ENCODE measurements at regions not wholly inside any gene's neighbourhood (a gene's known extent, or its start where the extent isn't known, plus 50 kb on each side); places are given as distances from the start of the nearest gene placed in this dataset.

DNA sequence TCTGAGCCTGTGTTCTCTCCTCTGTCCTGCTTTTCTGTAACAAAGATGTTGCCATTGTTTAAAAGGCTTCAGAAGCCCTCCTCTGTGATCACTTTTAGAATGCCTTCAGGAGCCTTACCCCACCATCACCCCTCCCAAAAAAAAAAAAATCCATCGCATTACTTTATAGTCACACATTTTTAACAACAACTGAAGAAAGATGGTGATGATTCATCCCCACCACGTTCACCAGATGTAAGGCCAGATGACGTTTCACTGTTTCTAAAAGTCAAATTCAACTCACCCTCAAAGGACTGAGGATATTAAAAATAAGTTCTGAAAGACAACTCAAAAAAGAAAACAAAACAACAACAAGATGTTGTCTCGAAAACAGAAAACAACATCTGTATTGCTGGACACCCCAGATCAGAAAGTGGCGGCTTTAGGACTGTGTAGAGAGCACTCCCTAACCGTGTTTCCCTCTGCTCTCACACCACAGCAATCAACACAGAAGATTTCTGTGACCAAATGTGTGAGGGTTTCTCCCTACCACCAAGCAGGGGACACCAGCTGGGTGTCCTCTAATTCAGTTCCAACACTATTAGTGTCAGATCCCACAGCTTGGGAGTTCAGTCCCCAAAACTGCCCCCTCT is 61.9 kb upstream of the CREB1 start:
- no peaks in the 10 kb centered on the region for H3K36me3 ChIP-seq (ENCODE audit: control insufficient read depth, insufficient read depth, low read length)
- no peak for TF ChIP-seq TCF7L2 (IDR thresholded peaks at IDR 0.05; ENCODE audit: low read depth, low read length)
- TF ChIP-seq SIN3A (IDR thresholded peaks at IDR 0.05; ENCODE audit: borderline replicate concordance, insufficient read depth, low read depth, low read length), result no peak
- no peak for TF ChIP-seq POLR2AphosphoS5 (IDR thresholded peaks at IDR 0.05; ENCODE audit: low read depth, low read length)
- TF ChIP-seq, protein P1, sequence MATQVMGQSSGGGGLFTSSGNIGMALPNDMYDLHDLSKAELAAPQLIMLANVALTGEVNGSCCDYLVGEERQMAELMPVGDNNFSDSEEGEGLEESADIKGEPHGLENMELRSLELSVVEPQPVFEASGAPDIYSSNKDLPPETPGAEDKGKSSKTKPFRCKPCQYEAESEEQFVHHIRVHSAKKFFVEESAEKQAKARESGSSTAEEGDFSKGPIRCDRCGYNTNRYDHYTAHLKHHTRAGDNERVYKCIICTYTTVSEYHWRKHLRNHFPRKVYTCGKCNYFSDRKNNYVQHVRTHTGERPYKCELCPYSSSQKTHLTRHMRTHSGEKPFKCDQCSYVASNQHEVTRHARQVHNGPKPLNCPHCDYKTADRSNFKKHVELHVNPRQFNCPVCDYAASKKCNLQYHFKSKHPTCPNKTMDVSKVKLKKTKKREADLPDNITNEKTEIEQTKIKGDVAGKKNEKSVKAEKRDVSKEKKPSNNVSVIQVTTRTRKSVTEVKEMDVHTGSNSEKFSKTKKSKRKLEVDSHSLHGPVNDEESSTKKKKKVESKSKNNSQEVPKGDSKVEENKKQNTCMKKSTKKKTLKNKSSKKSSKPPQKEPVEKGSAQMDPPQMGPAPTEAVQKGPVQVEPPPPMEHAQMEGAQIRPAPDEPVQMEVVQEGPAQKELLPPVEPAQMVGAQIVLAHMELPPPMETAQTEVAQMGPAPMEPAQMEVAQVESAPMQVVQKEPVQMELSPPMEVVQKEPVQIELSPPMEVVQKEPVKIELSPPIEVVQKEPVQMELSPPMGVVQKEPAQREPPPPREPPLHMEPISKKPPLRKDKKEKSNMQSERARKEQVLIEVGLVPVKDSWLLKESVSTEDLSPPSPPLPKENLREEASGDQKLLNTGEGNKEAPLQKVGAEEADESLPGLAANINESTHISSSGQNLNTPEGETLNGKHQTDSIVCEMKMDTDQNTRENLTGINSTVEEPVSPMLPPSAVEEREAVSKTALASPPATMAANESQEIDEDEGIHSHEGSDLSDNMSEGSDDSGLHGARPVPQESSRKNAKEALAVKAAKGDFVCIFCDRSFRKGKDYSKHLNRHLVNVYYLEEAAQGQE (IDR thresholded peaks at IDR 0.05; ENCODE audit: insufficient read depth in 1 of 2, low read depth in 2 of 2, low read length in 1 of 2), result no peak
- TF ChIP-seq, protein P2, sequence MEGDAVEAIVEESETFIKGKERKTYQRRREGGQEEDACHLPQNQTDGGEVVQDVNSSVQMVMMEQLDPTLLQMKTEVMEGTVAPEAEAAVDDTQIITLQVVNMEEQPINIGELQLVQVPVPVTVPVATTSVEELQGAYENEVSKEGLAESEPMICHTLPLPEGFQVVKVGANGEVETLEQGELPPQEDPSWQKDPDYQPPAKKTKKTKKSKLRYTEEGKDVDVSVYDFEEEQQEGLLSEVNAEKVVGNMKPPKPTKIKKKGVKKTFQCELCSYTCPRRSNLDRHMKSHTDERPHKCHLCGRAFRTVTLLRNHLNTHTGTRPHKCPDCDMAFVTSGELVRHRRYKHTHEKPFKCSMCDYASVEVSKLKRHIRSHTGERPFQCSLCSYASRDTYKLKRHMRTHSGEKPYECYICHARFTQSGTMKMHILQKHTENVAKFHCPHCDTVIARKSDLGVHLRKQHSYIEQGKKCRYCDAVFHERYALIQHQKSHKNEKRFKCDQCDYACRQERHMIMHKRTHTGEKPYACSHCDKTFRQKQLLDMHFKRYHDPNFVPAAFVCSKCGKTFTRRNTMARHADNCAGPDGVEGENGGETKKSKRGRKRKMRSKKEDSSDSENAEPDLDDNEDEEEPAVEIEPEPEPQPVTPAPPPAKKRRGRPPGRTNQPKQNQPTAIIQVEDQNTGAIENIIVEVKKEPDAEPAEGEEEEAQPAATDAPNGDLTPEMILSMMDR (IDR thresholded peaks at IDR 0.05), result no peak
- H3K4me1 ChIP-seq (ENCODE audit: control insufficient read depth, insufficient read depth, low read length), result 0 out of 2 replicates have a peak, but pooled peaks cover 1% of the 10 kb centered on the region
- in situ Hi-C loops (cut with HindIII; ENCODE audit: low pct_unique_long_range_greater_than_20kb, low sequenced_read_pairs) (no loop called here), intact Hi-C loops (cut with micrococcal nuclease; ENCODE audit: unreplicated experiment) (no loop called here)
- ATAC-seq (no peak), DNase-seq (ENCODE audit: low read depth, low spot score) (no peak)
- no peaks in the 10 kb centered on the region for H3K27me3 ChIP-seq (ENCODE audit: control insufficient read depth, insufficient read depth, low read length)
- no TSS peak for BruUV-seq (replicated peaks)
- H3K9me3 ChIP-seq (ENCODE audit: control insufficient read depth, insufficient read depth, low read depth, low read length), result no peaks in the 10 kb centered on the region
- H3K27ac ChIP-seq (ENCODE audit: low read length), result no peak overlapping the region
- ChIA-PET CTCF (no interaction called here), POLR2A (interaction anchor here (0.6 kb wide), 1 partner anchor 101 kb away, joined by 15 read pairs; no protein-coding TSS in a partner anchor)
- H3K4me3 ChIP-seq (ENCODE audit: low read depth in 2 of 2, low read length in 2 of 2), result no peak overlapping the region

DNA sequence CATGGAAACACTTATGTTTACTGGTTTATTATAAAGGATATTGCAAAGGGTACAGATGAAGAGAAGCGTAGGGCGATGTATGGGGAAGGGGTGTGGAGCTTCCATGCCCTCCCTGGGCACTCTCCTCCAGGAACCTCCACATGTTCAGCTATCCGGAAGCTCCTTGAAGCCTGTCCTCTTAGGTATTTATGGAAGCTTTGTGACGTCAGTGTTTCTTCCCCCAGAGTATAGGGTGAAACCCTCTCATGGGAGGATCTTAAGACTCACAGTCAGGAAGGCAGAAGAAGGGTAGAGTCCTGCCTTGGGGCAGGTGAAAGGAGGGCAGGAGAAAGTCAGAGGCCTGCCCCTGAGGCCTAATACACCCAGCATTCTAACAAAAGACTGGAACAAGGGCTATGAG is 61.3 kb upstream of the CREB1 start:
- Histone ChIP-seq H3K4me3 (ENCODE audit: low read depth in 2 of 2, low read length in 2 of 2) (no peak overlapping the region), H3K9me3 (ENCODE audit: control insufficient read depth, insufficient read depth, low read depth, low read length) (no peaks in the 10 kb centered on the region), H3K27ac (ENCODE audit: low read length) (no peak overlapping the region), H3K27me3 (ENCODE audit: control insufficient read depth, insufficient read depth, low read length) (no peaks in the 10 kb centered on the region), H3K36me3 (ENCODE audit: control insufficient read depth, insufficient read depth, low read length) (no peaks in the 10 kb centered on the region), H3K4me1 (ENCODE audit: control insufficient read depth, insufficient read depth, low read length) (0 out of 2 replicates have a peak, but pooled peaks cover 4% of the 10 kb centered on the region)
- TF ChIP-seq TCF7L2 (IDR thresholded peaks at IDR 0.05; ENCODE audit: low read depth, low read length), result no peak
- TF ChIP-seq, protein P1 (IDR thresholded peaks at IDR 0.05; ENCODE audit: insufficient read depth in 1 of 2, low read depth in 2 of 2, low read length in 1 of 2), result no peak
- TF ChIP-seq SIN3A (IDR thresholded peaks at IDR 0.05; ENCODE audit: borderline replicate concordance, insufficient read depth, low read depth, low read length), result no peak
- TF ChIP-seq, protein P2 (IDR thresholded peaks at IDR 0.05), result no peak
- no peak for TF ChIP-seq POLR2AphosphoS5 (IDR thresholded peaks at IDR 0.05; ENCODE audit: low read depth, low read length)
- DNase-seq (ENCODE audit: low read depth, low spot score), result no peak
- CTCF ChIA-PET, result no interaction called here
- POLR2A ChIA-PET, result no interaction called here
- in situ Hi-C loops (cut with HindIII; ENCODE audit: low pct_unique_long_range_greater_than_20kb, low sequenced_read_pairs) (no loop called here), intact Hi-C loops (cut with micrococcal nuclease; ENCODE audit: unreplicated experiment) (no loop called here)
- BruUV-seq (replicated peaks), result no TSS peak
- ATAC-seq, result no peak

Measured in Panc1 (cell line).